IMR-90 (cell line): ENCODE measurements at regions not wholly inside any gene's neighbourhood (a gene's known extent, or its start where the extent isn't known, plus 50 kb on each side); places are given as distances from the start of the nearest gene placed in this dataset.

Experiments
- BHLHE40 ChIP-seq: fragments of 150-350 bp; IDR thresholded peaks from 2 replicates; pipeline ENCODE4 v1.6.1; 2016; ENCODE audit warnings: mild to moderate bottlenecking, low read depth, low read length
- CEBPB ChIP-seq: IDR thresholded peaks from 2 replicates; pipeline ENCODE4 v1.6.1; 2012; ENCODE audit warnings: low read depth, low read length, improper control_type of control experiment
- FOS ChIP-seq: fragments of 150-350 bp; IDR thresholded peaks from 2 replicates; pipeline ENCODE4 v1.6.1; 2016; ENCODE audit warnings: low read depth, low read length
- MAZ ChIP-seq: IDR thresholded peaks from 2 replicates; pipeline ENCODE4 v1.6.1; 2012; ENCODE audit warnings: low read depth, mild to moderate bottlenecking, low read length, improper control_type of control experiment, moderate library complexity, borderline replicate concordance
- MXI1 ChIP-seq: IDR thresholded peaks from 2 replicates; pipeline ENCODE4 v1.6.1; 2012; ENCODE audit warnings: low read depth, mild to moderate bottlenecking, low read length, moderate library complexity, borderline replicate concordance
- NFE2L2 ChIP-seq: fragments of 150-350 bp; IDR thresholded peaks from 2 replicates; pipeline ENCODE4 v1.6.1; 2016; ENCODE audit warnings: low read depth, mild to moderate bottlenecking, low read length
- POLR2A ChIP-seq: IDR thresholded peaks from 2 replicates; pipeline ENCODE4 v1.6.1; 2012; ENCODE audit warnings: mild to moderate bottlenecking, low read depth, low read length
- RAD21 ChIP-seq: IDR thresholded peaks from 2 replicates; pipeline ENCODE4 v1.6.1; 2012; ENCODE audit warnings: low read length, improper control_type of control experiment
- RFX5 ChIP-seq: IDR thresholded peaks from 2 replicates; pipeline ENCODE4 v1.8.0; 2012; ENCODE audit warnings: low read depth, mild to moderate bottlenecking, low read length, moderate library complexity
- SMC3 ChIP-seq: fragments of 150-350 bp; IDR thresholded peaks from 2 replicates; pipeline ENCODE4 v1.6.1; 2016; ENCODE audit warnings: low read depth, mild to moderate bottlenecking, antibody characterized with exemption, low read length, moderate library complexity
- TF ChIP-seq, protein P1 (sequence below): conservative IDR thresholded peaks from 2 replicates; pipeline ENCODE4 v1.5.1; 2012; ENCODE audit warnings: mild to moderate bottlenecking, low read depth, low read length, improper control_type of control experiment
- TF ChIP-seq, protein P2 (sequence below): fragments of 150-350 bp; IDR thresholded peaks from 2 replicates; pipeline ENCODE4 v1.6.1; 2016; ENCODE audit warnings: low read depth, mild to moderate bottlenecking, low read length, moderate library complexity, borderline replicate concordance

DNA sequence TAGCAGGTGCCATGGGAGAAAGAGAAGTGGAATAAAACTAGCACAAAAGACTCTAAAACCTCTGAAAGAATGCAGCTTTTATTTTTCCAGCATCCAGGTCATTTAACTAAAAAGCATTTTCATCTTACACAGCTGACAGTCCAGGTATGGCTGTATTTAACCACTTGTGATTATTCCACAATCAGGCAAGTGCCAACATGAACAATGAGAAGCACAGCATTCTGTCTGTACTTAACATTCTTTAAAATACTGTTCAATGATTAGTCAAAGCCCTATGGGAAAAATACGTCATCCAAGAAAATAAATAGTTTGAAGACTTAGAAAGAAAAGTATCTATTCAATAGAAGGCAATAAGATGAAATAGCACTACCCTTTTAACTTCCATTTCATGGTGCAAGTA lies 246.9 kb downstream of the LIG4 start:
- TF ChIP-seq BHLHE40 = no peak
- TF ChIP-seq, protein P1, sequence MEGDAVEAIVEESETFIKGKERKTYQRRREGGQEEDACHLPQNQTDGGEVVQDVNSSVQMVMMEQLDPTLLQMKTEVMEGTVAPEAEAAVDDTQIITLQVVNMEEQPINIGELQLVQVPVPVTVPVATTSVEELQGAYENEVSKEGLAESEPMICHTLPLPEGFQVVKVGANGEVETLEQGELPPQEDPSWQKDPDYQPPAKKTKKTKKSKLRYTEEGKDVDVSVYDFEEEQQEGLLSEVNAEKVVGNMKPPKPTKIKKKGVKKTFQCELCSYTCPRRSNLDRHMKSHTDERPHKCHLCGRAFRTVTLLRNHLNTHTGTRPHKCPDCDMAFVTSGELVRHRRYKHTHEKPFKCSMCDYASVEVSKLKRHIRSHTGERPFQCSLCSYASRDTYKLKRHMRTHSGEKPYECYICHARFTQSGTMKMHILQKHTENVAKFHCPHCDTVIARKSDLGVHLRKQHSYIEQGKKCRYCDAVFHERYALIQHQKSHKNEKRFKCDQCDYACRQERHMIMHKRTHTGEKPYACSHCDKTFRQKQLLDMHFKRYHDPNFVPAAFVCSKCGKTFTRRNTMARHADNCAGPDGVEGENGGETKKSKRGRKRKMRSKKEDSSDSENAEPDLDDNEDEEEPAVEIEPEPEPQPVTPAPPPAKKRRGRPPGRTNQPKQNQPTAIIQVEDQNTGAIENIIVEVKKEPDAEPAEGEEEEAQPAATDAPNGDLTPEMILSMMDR = no peak
- TF ChIP-seq, protein P2, sequence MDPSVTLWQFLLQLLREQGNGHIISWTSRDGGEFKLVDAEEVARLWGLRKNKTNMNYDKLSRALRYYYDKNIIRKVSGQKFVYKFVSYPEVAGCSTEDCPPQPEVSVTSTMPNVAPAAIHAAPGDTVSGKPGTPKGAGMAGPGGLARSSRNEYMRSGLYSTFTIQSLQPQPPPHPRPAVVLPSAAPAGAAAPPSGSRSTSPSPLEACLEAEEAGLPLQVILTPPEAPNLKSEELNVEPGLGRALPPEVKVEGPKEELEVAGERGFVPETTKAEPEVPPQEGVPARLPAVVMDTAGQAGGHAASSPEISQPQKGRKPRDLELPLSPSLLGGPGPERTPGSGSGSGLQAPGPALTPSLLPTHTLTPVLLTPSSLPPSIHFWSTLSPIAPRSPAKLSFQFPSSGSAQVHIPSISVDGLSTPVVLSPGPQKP = no peak
- no peak for TF ChIP-seq RFX5
- no peak for TF ChIP-seq MXI1
- no peak for TF ChIP-seq RAD21
- TF ChIP-seq POLR2A = no peak
- no peak for TF ChIP-seq FOS
- no peak for TF ChIP-seq NFE2L2
- TF ChIP-seq MAZ = no peak
- no peak for TF ChIP-seq CEBPB
- no peak for TF ChIP-seq SMC3
